ENCODE measurements at regions not wholly inside any gene's neighbourhood (a gene's known extent, or its start where the extent isn't known, plus 50 kb on each side); places are given as distances from the start of the nearest gene placed in this dataset.

- no peaks in the 10 kb centered on the region for H3K36me3 Mint-ChIP-seq (ENCODE audit: low read depth)
- no peaks in the 10 kb centered on the region for H3K4me1 Mint-ChIP-seq
- peaks cover 4% of the 10 kb centered on the region for H3K9me3 Mint-ChIP-seq
- no peak overlapping the region for H3K27ac Mint-ChIP-seq
- peaks cover 4% of the 10 kb centered on the region for H3K27me3 Mint-ChIP-seq (ENCODE audit: low read depth)
- TF ChIP-seq, protein P1, sequence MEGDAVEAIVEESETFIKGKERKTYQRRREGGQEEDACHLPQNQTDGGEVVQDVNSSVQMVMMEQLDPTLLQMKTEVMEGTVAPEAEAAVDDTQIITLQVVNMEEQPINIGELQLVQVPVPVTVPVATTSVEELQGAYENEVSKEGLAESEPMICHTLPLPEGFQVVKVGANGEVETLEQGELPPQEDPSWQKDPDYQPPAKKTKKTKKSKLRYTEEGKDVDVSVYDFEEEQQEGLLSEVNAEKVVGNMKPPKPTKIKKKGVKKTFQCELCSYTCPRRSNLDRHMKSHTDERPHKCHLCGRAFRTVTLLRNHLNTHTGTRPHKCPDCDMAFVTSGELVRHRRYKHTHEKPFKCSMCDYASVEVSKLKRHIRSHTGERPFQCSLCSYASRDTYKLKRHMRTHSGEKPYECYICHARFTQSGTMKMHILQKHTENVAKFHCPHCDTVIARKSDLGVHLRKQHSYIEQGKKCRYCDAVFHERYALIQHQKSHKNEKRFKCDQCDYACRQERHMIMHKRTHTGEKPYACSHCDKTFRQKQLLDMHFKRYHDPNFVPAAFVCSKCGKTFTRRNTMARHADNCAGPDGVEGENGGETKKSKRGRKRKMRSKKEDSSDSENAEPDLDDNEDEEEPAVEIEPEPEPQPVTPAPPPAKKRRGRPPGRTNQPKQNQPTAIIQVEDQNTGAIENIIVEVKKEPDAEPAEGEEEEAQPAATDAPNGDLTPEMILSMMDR (IDR thresholded peaks at IDR 0.05; ENCODE audit: unreplicated experiment in 3 of 3) = no peak
- no peak overlapping the region for H3K4me3 Mint-ChIP-seq
Observed at GRCh38 chr2:7676714-7677113, 759.5 kb downstream of the RNF144A start.

GRCh38 chr2:7681881-7682461, 764.8 kb downstream of the RNF144A start:
- H3K9me3 Mint-ChIP-seq = no peaks in the 10 kb centered on the region
- H3K4me1 Mint-ChIP-seq = peaks cover 5% of the 10 kb centered on the region
- H3K36me3 Mint-ChIP-seq (ENCODE audit: low read depth) = no peaks in the 10 kb centered on the region
- H3K27me3 Mint-ChIP-seq (ENCODE audit: low read depth) = peaks cover 4% of the 10 kb centered on the region
- TF ChIP-seq, protein P1 (IDR thresholded peaks at IDR 0.05; ENCODE audit: unreplicated experiment in 3 of 3) = no peak
- no peak overlapping the region for H3K27ac Mint-ChIP-seq
- H3K4me3 Mint-ChIP-seq = no peak overlapping the region

DNA sequence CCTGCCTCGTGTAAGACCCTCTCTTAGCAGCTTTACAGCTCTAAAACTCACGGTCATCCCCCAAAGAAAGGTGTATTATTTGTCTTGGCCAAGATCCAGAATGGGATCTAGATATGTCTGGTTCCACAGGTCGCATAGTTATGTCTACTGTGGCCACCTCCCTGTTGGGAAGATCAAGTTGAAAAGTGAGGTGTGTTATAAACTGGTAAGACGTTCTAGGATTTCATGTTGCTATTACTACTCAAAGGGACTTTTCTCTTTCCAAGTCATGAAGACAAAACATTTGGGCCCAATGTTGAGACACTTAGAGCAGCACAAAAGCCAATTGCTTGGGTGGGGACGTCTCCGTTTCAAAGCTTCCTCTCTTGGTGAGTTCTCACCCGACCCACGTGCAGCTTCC, 766.0 kb downstream of the RNF144A start:
- TF ChIP-seq, protein P1 (IDR thresholded peaks at IDR 0.05; ENCODE audit: unreplicated experiment in 3 of 3) = no peak
- Mint-ChIP-seq H3K27me3 (ENCODE audit: low read depth) (peaks cover 4% of the 10 kb centered on the region), H3K36me3 (ENCODE audit: low read depth) (no peaks in the 10 kb centered on the region), H3K9me3 (no peaks in the 10 kb centered on the region), H3K4me3 (no peak overlapping the region), H3K4me1 (peaks cover 5% of the 10 kb centered on the region), H3K27ac (no peak overlapping the region)

DNA sequence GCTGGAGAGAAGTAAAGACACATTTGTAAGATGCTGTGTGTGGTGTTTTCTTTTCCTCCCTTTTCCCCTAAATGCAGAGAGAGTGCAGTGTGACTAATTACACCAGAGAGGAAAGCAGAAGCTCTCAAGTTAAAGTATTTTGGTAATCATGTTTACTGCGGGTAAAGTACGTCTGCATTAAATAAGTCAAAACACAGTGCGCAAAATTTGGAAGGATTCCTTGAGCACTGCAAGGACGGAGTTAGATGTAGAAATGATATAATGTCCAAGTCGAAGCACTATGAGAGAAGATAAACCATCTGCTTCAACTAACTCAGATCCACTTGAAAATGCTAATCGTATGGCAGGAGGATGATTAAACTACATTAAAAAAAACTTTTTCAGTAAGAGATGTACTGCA, 766.5 kb downstream of the RNF144A start:
- Mint-ChIP-seq H3K27ac (no peak overlapping the region), H3K4me1 (peaks cover 5% of the 10 kb centered on the region), H3K4me3 (no peak overlapping the region), H3K9me3 (no peaks in the 10 kb centered on the region), H3K36me3 (ENCODE audit: low read depth) (no peaks in the 10 kb centered on the region), H3K27me3 (ENCODE audit: low read depth) (no peaks in the 10 kb centered on the region)
- TF ChIP-seq, protein P1 (IDR thresholded peaks at IDR 0.05; ENCODE audit: unreplicated experiment in 3 of 3) = no peak

DNA sequence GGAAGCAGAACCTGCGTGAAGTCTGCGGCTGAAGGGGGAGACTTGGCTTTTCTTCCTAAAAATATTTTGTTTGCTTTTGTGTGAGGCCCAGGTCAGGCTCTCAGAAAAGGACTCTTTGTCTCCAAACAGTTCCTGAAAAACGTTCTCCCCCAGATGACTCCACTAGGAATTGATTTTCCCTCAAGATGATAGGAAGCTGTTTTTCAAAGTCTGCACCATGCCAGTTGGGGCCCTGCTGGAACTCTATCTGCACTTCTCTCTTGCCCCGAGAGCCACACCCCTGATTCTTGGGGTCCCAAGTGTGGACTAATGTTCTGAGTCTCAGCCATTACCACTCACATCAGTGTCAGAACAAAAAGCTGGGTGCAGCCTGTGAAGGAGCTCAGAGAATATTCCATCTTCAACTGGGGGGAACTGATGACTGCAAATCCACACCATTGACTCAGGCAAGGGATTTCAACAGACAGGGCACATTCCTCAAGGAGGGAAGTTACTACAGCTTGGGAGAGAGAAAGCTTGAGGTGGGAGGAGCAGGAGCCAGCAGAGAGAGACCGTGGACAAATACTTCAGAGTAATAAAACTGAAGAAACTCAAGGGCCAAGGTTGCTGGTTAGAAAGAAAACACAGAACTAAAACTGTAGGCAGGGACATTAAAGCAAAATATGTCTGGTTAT, 768.3 kb downstream of the RNF144A start:
- no peaks in the 10 kb centered on the region for H3K27me3 Mint-ChIP-seq (ENCODE audit: low read depth)
- H3K4me1 Mint-ChIP-seq = peaks cover 5% of the 10 kb centered on the region
- no peak overlapping the region for H3K27ac Mint-ChIP-seq
- H3K9me3 Mint-ChIP-seq = no peaks in the 10 kb centered on the region
- H3K36me3 Mint-ChIP-seq (ENCODE audit: low read depth) = no peaks in the 10 kb centered on the region
- no peak overlapping the region for H3K4me3 Mint-ChIP-seq
- TF ChIP-seq, protein P1 (IDR thresholded peaks at IDR 0.05; ENCODE audit: unreplicated experiment in 3 of 3) = no peak

DNA sequence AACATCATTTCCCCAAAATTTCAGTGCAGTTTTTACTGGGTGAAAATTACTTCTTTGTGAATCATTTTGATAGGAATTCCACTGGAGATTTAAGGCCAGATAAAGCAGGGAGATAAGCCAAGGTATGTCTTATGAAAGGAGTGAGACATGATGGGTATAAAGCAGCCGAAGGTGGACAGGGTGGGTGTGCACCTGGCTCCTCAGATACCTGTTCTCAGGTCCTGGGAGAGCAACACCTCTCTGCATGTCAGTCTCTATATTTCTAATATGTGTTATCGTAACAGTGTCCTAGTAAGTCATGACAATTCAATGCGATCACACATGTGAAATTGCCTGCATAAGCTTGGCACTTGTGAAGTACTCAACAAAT, 768.8 kb downstream of the RNF144A start:
- Mint-ChIP-seq H3K36me3 (ENCODE audit: low read depth) (no peaks in the 10 kb centered on the region), H3K4me1 (peaks cover 5% of the 10 kb centered on the region), H3K27ac (no peak overlapping the region), H3K4me3 (no peak overlapping the region), H3K9me3 (no peaks in the 10 kb centered on the region), H3K27me3 (ENCODE audit: low read depth) (no peaks in the 10 kb centered on the region)
- TF ChIP-seq, protein P1 (IDR thresholded peaks at IDR 0.05; ENCODE audit: unreplicated experiment in 3 of 3) = no peak

All from nephron (organoid).